Naive B cell (primary cell): ENCODE measurements at regions not wholly inside any gene's neighbourhood (a gene's known extent, or its start where the extent isn't known, plus 50 kb on each side); places are given as distances from the start of the nearest gene placed in this dataset.
A peak's percentile ranks its signal among the peaks of the same experiment; 100 is the strongest.

Experiments used
- ATAC-seq, 2 donors: fragments of 150-1000 bp; cut with Tn5 transposase; 2 replicates each; pipeline ENCODE4 v1.10.0; 2021; ENCODE audit warnings: low read depth in 2 of 2, mild to moderate bottlenecking in 2 of 2, moderate library complexity in 2 of 2
- DNase-seq: peaks from one replicate; pipeline ENCODE4 v3.0.0; 2022
- H3K27ac Mint-ChIP-seq, 6 donors: one replicate each; pipeline ENCODE4 v1.8.0; 2020 to 2022; ENCODE audit warnings: mild to moderate bottlenecking in 6 of 6, mixed read lengths in 6 of 6, moderate library complexity in 5 of 6, inconsistent platforms in 2 of 6
- H3K27me3 Mint-ChIP-seq, 3 donors: one replicate each; pipeline ENCODE4 v1.8.0; 2021 to 2022; ENCODE audit warnings: mixed read lengths in 3 of 3, mild to moderate bottlenecking in 1 of 3
- H3K36me3 Mint-ChIP-seq, 2 donors: one replicate each; pipeline ENCODE4 v1.8.0; 2020 to 2022; ENCODE audit warnings: mixed read lengths in 2 of 2, inconsistent platforms in 1 of 2, mild to moderate bottlenecking in 1 of 2
- H3K4me1 Mint-ChIP-seq, 3 donors: one replicate each; pipeline ENCODE4 v1.8.0; 2020 to 2022; ENCODE audit warnings: mixed read lengths in 3 of 3, inconsistent platforms in 1 of 3, mild to moderate bottlenecking in 1 of 3, moderate library complexity in 1 of 3
- H3K4me3 Mint-ChIP-seq, 8 donors: one replicate each; pipeline ENCODE4 v1.8.0; 2020 to 2022; ENCODE audit warnings: mild to moderate bottlenecking in 8 of 8, mixed read lengths in 8 of 8, moderate library complexity in 8 of 8, inconsistent platforms in 2 of 8
- H3K9me3 Mint-ChIP-seq, 7 donors: one replicate each; pipeline ENCODE4 v1.8.0; 2020 to 2022; ENCODE audit warnings: mixed read lengths in 7 of 7, mild to moderate bottlenecking in 5 of 7, inconsistent platforms in 2 of 7, moderate library complexity in 1 of 7

DNA sequence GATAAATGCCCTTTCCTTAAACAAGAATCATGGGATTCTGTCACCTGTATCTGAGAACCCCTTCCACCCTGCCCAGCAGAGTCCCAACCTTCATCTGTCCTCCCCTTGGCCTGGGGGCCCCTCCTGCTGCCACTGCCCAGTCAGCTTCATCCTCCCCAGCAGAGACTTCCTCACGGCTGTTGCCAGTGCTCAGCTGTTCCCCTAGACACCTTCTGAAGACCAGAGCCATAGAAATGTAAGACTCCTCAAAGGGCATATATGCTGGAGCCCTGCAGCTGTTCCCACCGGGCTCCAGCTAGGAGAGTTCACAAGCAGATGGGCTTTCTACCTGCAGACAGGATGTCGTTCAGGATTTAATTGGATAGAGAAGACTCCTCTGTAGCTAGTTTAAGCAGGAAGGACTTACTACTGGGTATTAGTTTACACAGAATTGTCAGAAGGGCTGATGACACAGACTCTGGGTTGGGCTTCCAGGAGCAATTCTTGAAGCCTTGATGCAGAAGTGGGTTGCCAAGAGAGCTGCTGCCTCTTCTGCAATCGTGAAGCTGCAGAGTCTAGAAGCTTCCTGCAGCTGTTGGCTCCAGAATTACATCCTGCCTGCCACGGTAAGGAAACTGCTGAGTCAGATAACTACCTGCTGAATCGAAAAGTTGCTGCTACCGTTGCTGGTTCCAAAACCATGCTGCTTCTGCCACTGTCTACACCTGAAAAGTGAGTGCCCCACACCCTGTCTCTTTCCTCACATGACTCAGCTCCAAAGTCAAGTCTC lies 57.1 kb upstream of the MLN start:
- H3K27me3 Mint-ChIP-seq, result peaks cover 36 to 55% (median 51%) of the 10 kb centered on the region in 3 donors
- H3K9me3 Mint-ChIP-seq, result peaks cover 0 to 3% (median 2%) of the 10 kb centered on the region in 7 donors
- peaks cover 12 to 32% (median 14%) of the 10 kb centered on the region in 3 donors for H3K4me1 Mint-ChIP-seq
- DNase-seq, result no peak
- no peak overlapping the region for H3K4me3 Mint-ChIP-seq
- peaks cover 0 to 2% of the 10 kb centered on the region in 2 donors for H3K36me3 Mint-ChIP-seq
- H3K27ac Mint-ChIP-seq, result peak overlapping the region in 1 of 6 donors; percentile 3
- no peak for ATAC-seq

- H3K27me3 Mint-ChIP-seq, result peaks cover 39 to 52% (median 46%) of the 10 kb centered on the region in 3 donors
- H3K9me3 Mint-ChIP-seq, result no peaks in the 10 kb centered on the region
- no peak overlapping the region for H3K4me3 Mint-ChIP-seq
- H3K27ac Mint-ChIP-seq, result no peak overlapping the region
- peaks cover 15 to 37% (median 17%) of the 10 kb centered on the region in 3 donors for H3K4me1 Mint-ChIP-seq
- H3K36me3 Mint-ChIP-seq, result no peaks in the 10 kb centered on the region
- ATAC-seq (no peak), DNase-seq (no peak)
These were observed 56.2 kb upstream of the MLN start for GRCh38 chr6:33860006-33860405.

DNA sequence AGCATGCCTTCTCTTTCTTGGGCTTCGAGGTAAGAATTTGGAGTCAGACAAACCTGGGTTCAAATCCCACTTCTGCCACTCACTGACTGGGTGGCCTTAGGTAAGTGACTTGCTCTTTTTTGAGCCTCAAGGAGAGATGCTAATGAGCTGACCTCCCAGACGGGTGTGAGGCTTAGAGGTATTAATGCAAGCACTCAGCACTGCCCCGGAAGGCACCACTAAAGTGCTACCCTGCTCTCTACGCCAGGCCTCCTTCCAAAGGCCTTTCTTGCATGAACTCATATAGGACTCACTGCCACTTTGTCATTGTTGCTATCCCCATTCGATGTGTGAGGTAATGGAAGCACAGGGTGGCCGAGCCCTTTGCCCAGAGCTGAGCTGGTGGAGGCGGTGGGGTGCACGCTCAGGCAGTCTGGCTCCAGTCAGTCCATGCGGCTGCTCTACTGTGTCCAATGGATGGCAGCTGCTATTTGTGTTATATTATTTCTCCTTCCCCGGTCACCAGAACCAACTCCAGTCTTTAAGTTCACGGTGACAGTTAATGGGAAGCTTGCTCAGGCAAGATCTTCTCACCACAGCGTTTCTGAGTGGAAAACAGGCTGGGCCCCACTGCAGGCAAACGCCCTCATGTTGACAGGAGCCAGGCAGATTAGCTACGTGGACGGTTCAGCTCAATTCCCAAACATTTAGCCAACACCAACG lies 55.2 kb upstream of the MLN start:
- Mint-ChIP-seq H3K9me3 (no peaks in the 10 kb centered on the region), H3K4me3 (no peak overlapping the region), H3K27ac (peak overlapping the region in 1 of 6 donors; percentile 10), H3K4me1 (peaks cover 15 to 44% (median 17%) of the 10 kb centered on the region in 3 donors), H3K36me3 (no peaks in the 10 kb centered on the region), H3K27me3 (peaks cover 45 to 59% (median 48%) of the 10 kb centered on the region in 3 donors)
- no peak for DNase-seq
- ATAC-seq, result no peak

GRCh38 chr6:33857932-33858475 lies 54.2 kb upstream of the MLN start:
- H3K27ac Mint-ChIP-seq, result peak overlapping the region in 1 of 6 donors; percentile 25
- DNase-seq (no peak), ATAC-seq (no peak)
- no peaks in the 10 kb centered on the region for H3K9me3 Mint-ChIP-seq
- H3K4me3 Mint-ChIP-seq, result no peak overlapping the region
- no peaks in the 10 kb centered on the region for H3K36me3 Mint-ChIP-seq
- H3K4me1 Mint-ChIP-seq, result peaks cover 15 to 44% (median 17%) of the 10 kb centered on the region in 3 donors
- peaks cover 47 to 59% (median 53%) of the 10 kb centered on the region in 3 donors for H3K27me3 Mint-ChIP-seq

DNA sequence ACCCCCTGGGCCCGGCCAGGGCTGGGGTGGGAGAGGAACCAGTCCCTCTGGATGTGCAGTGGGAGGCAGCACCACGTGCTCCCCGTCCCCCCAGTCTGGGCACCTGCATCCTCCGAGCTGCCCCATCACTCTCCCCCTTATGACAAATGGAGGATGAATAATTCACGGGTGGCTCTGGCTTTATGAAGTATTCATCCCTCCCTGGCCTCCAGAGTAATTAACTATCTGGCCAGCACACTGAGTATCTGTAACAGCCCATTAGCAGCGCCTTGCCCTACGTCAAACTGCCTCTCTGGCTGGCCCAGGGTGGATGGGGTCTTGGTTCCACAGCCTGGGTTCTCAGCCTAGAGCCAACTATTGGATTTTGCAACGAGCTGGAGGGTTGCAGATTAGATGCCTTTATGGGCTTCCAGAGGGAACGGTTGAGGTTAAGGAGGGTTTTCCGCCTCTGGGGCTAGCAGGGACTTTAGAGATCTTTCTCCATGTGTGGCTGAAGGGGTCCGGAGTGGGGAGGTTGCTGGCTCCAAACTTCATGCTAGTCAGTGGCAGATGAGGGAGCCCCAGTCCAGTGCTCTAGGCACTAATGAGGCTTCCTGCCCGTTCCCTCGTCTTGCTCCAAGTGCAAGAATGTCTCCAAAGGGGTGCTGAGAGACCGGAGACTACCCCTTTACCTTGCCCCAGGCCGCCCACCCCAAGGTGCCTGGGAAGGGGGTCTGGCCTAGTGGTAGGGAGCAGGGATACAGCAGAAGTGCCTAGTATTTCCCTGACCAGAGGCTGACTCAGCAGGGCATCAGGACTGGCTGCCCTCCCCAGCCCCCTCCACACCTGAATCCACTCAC lies 53.5 kb upstream of the MLN start:
- peaks cover 15 to 44% (median 17%) of the 10 kb centered on the region in 3 donors for H3K4me1 Mint-ChIP-seq
- H3K36me3 Mint-ChIP-seq, result no peaks in the 10 kb centered on the region
- H3K27ac Mint-ChIP-seq, result peak overlapping the region in 1 of 6 donors; percentile 26
- no peak for ATAC-seq
- peaks cover 48 to 54% (median 50%) of the 10 kb centered on the region in 3 donors for H3K27me3 Mint-ChIP-seq
- H3K4me3 Mint-ChIP-seq, result no peak overlapping the region
- no peaks in the 10 kb centered on the region for H3K9me3 Mint-ChIP-seq
- DNase-seq, result no peak

DNA sequence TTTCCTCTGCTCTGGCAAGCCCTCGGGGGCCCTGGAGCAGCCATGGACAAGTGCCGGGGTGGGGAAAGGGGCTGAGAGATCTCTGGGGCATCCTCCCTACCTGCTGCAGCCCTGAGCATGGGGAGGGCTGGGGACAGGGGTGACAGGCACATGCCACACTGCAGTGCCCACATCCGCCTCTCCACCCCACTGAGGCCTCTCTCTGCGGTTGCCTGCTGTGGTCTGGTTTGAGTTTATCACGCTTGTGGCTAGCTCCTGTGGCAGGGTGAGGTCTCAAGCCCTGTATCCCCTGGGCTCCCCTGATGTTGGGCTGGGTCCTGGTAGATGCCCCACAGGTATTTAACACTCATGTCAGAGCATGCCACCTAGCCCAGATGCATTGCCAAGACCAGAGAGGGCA lies 52.9 kb upstream of the MLN start:
- Mint-ChIP-seq H3K4me3 (peak overlapping the region in 4 of 8 donors; percentile 41 to 55 (median 52)), H3K27ac (no peak overlapping the region), H3K4me1 (peaks cover 15 to 44% (median 17%) of the 10 kb centered on the region in 3 donors), H3K27me3 (peaks cover 44 to 51% (median 46%) of the 10 kb centered on the region in 3 donors), H3K36me3 (no peaks in the 10 kb centered on the region), H3K9me3 (no peaks in the 10 kb centered on the region)
- ATAC-seq (peak; percentile 90), DNase-seq (peak; percentile 45)

GRCh38 chr6:33856031-33856590 lies 52.3 kb upstream of the MLN start:
- peak in 1 of 2 donors; percentile 13 for ATAC-seq
- H3K4me1 Mint-ChIP-seq, result peaks cover 11 to 41% (median 17%) of the 10 kb centered on the region in 3 donors
- peaks cover 40 to 51% (median 42%) of the 10 kb centered on the region in 3 donors for H3K27me3 Mint-ChIP-seq
- peak overlapping the region in 2 of 8 donors; percentile 35 to 55 for H3K4me3 Mint-ChIP-seq
- DNase-seq, result no peak
- no peaks in the 10 kb centered on the region for H3K9me3 Mint-ChIP-seq
- no peak overlapping the region for H3K27ac Mint-ChIP-seq
- no peaks in the 10 kb centered on the region for H3K36me3 Mint-ChIP-seq

- Mint-ChIP-seq H3K36me3 (no peaks in the 10 kb centered on the region), H3K9me3 (no peaks in the 10 kb centered on the region), H3K4me1 (peaks cover 11 to 35% (median 12%) of the 10 kb centered on the region in 3 donors), H3K27ac (peak overlapping the region in 1 of 6 donors; percentile 55), H3K4me3 (no peak overlapping the region), H3K27me3 (peaks cover 43 to 58% (median 47%) of the 10 kb centered on the region in 3 donors)
- ATAC-seq (no peak), DNase-seq (no peak)
These were observed 50.8 kb upstream of the MLN start for GRCh38 chr6:33854572-33855030.

GRCh38 chr6:33853736-33854135 lies 49.9 kb upstream of the MLN start:
- H3K4me1 Mint-ChIP-seq, result peaks cover 11 to 31% (median 12%) of the 10 kb centered on the region in 3 donors
- H3K27me3 Mint-ChIP-seq, result peaks cover 40 to 56% (median 49%) of the 10 kb centered on the region in 3 donors
- H3K9me3 Mint-ChIP-seq, result no peaks in the 10 kb centered on the region
- no peak overlapping the region for H3K27ac Mint-ChIP-seq
- no peak overlapping the region for H3K4me3 Mint-ChIP-seq
- no peak for ATAC-seq
- no peak for DNase-seq
- no peaks in the 10 kb centered on the region for H3K36me3 Mint-ChIP-seq
